GM12874 (cell line): ENCODE measurements at regions not wholly inside any gene's neighbourhood (a gene's known extent, or its start where the extent isn't known, plus 50 kb on each side); places are given as distances from the start of the nearest gene placed in this dataset.

Experiments used
- TF ChIP-seq, protein P1 (sequence below): IDR thresholded peaks from 2 replicates; pipeline ENCODE4 v1.5.1; 2011; ENCODE audit warnings: low read depth, mild to moderate bottlenecking, control low read depth, low read length, moderate library complexity; ENCODE audit not compliant: insufficient read depth

DNA sequence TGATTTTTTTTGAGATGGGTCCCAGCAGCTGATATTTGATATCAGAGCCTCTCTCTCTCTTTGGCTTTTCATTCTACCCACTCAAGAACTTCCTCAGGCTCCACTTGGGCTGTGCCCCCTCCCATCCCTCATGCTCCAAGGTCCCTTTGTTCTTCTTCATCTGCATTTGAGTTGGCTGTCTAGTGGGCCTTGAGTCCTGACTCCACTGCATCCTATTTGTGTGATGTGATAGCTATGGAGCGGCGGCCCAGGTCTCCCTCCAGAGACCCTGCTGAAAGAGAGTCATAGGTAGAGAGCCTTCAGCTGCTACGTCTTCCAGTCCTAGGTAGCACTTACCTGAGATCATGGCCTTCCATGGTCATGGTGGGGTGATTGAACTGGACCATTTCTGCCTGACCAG is 123.1 kb upstream of the VRK1 start:
- TF ChIP-seq, protein P1, sequence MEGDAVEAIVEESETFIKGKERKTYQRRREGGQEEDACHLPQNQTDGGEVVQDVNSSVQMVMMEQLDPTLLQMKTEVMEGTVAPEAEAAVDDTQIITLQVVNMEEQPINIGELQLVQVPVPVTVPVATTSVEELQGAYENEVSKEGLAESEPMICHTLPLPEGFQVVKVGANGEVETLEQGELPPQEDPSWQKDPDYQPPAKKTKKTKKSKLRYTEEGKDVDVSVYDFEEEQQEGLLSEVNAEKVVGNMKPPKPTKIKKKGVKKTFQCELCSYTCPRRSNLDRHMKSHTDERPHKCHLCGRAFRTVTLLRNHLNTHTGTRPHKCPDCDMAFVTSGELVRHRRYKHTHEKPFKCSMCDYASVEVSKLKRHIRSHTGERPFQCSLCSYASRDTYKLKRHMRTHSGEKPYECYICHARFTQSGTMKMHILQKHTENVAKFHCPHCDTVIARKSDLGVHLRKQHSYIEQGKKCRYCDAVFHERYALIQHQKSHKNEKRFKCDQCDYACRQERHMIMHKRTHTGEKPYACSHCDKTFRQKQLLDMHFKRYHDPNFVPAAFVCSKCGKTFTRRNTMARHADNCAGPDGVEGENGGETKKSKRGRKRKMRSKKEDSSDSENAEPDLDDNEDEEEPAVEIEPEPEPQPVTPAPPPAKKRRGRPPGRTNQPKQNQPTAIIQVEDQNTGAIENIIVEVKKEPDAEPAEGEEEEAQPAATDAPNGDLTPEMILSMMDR = no peak

DNA sequence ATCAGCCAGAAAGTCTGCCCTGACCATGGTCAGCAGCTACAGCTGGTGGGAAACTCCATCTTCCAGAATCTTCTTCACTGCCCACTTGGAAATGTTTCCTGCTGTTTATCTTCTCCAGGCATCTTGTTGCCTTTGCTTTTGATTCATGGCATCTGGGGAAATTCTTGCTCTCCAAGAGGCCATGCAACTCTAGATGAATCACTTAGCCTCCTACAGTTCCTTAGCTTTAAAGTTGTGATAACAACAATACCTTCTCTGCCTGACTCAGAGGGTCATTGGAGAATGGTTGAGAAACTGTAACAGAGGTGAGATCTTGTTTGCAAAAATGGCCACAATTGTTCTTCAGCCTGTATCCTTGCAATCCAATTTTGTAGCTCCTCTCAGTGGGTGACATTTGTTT is 121.0 kb upstream of the VRK1 start:
- TF ChIP-seq, protein P1 = no peak

DNA sequence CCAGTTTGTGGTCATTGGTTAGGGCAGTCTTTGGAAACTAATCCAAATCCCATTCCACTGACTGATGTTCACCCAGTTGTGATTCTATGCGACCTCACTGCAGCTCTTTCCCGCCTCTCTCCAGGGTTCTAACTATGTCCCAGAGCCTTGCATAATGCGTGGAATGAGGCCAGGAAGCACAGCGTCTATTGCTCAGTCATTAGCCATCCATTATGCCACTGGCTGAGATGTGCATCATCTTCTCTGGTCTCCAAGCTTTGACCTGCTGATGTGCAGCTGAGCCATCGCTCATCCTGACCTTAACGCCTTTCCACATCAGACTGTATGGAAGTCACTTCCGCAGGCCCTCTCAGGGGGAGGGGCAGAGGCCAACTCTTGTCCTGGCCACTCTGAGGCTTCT is 115.4 kb upstream of the VRK1 start:
- TF ChIP-seq, protein P1 = no peak

DNA sequence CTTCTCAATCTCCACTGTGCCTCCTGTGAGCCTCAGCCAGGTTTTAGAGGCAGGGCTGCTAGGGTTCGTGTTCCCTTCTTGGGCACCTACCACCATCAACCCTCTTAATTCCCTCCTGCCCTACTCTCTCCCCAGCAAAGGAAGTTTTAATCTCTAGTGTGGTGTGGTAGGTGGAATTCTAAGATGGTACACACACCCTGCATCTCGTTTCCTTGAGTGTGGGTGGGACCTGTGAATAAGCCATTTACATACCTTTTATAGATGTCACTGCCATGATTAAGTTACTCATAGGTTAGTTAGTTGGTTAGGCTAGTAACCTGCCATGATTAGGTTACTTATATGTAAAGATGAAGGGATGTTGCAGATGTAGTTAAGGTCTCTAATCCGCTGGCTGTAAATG is 114.8 kb upstream of the VRK1 start:
- TF ChIP-seq, protein P1 = no peak

DNA sequence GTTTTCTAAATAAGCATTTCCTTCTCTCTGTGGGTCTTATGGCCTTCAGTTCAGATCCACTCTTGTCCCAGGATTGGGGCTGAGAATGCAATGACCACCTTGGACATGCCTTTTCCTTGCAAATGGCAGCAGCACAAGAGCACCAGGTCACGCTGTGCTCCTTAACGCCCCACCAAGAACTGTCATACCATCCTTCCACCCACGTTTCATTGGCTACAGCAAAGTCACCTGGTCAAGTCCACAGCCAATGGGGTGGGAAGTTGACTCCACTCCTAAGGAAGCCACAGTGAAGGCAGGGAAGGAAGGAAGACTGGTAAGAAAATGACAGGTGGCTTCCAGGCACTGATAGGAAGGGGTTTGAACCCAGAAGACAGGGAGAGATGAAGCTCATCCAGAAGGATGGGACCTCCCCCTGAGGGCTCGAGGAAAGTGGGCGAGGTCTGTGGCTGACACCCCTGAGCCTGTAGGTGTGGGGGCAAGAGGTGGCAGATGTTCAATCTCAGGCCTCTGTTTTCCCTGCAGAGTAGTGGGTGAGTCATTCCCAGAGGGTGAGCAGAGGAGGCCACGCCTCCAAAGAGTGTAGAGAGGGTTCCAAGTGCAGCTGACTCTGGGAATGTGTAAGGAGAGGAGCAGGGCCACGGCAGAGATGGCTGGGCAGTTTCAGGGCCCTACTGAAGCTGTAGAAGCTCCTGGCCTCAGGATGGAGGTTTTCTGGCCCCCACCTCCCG is 113.5 kb upstream of the VRK1 start:
- TF ChIP-seq, protein P1 = no peak

DNA sequence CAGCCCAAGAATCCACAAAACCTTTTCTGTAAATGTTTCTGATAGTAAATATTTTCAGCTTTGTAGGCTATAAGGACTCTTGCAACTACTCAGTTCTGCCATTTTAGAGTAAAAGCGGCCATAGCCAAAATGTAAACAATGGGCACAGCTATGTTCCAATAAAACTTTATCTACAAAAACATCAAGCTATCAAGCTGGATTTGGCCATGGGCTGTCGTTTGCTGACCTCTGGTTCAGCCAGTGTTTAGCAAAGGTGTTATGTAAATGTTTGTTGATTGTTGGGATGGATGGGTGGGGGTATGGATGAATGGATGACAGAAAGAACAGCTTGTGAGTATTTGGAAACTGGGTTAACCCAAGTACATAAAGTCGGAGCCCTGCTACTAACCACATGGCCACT is 111.1 kb upstream of the VRK1 start:
- TF ChIP-seq, protein P1 = no peak

DNA sequence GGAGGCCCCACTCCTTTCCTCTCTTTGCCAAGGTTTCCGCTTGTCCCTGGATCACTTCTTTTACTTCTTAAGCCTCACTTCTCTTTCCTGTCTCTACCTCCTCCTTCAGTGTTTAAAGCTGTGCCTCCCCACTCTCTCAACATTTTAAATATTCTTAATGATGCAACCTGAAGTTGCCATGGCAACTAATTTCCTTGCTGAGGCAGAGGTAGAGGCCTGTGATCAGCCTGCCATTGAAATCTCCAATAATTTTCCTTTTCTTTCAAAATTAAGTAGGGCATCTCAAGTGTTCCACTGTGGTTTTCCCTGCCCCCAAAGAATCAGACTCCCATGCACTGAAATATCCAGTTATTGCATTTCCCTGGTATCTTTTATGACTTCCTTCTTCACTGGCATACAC is 108.6 kb upstream of the VRK1 start:
- TF ChIP-seq, protein P1 = no peak
